BLaER1 (cell line): ENCODE measurements at regions not wholly inside any gene's neighbourhood (a gene's known extent, or its start where the extent isn't known, plus 50 kb on each side); places are given as distances from the start of the nearest gene placed in this dataset.
A peak's percentile ranks its signal among the peaks of the same experiment; 100 is the strongest.
"Not testable (repeated sequence)": the region's sequence is repeated elsewhere in the genome, so short reads cannot be mapped to it uniquely, and the experiment has no call there.

ENCODE experiments used
- H3K27ac ChIP-seq: shearing (Covaris generic); formaldehyde crosslinking; 2 replicates; pipeline ENCODE4 v1.8.1; 2022
- H3K27me3 ChIP-seq: shearing (Covaris generic); formaldehyde crosslinking; 2 replicates; pipeline ENCODE4 v1.8.1; 2022
- H3K36me3 ChIP-seq: shearing (Covaris generic); formaldehyde crosslinking; 2 replicates; pipeline ENCODE4 v1.8.1; 2022
- H3K4me1 ChIP-seq: shearing (Covaris generic); formaldehyde crosslinking; 2 replicates; pipeline ENCODE4 v1.8.1; 2022
- H3K4me2 ChIP-seq: shearing (Covaris generic); formaldehyde crosslinking; 2 replicates; pipeline ENCODE4 v1.8.1; 2022
- H3K4me3 ChIP-seq: shearing (Covaris generic); formaldehyde crosslinking; 2 replicates; pipeline ENCODE4 v1.8.1; 2022
- H3K9ac ChIP-seq: shearing (Covaris generic); formaldehyde crosslinking; 2 replicates; pipeline ENCODE4 v1.8.1; 2022
- H3K9me3 ChIP-seq: shearing (Covaris generic); formaldehyde crosslinking; 2 replicates; pipeline ENCODE4 v1.8.1; 2022
- H4K20me1 ChIP-seq: shearing (Covaris generic); formaldehyde crosslinking; 2 replicates; pipeline ENCODE4 v1.8.1; 2022
- Cebpa-rat ChIP-seq: shearing (Covaris generic); IDR thresholded peaks from 2 replicates; pipeline ENCODE4 v1.8.1; 2022

GRCh38 chr2:118763797-118764196 is 83.7 kb downstream of the EN1 start:
- peak overlapping the region; percentile 19; the same call in 1 of the 2 replicates for H3K4me2 ChIP-seq
- no peaks in the 10 kb centered on the region for H3K9me3 ChIP-seq

DNA sequence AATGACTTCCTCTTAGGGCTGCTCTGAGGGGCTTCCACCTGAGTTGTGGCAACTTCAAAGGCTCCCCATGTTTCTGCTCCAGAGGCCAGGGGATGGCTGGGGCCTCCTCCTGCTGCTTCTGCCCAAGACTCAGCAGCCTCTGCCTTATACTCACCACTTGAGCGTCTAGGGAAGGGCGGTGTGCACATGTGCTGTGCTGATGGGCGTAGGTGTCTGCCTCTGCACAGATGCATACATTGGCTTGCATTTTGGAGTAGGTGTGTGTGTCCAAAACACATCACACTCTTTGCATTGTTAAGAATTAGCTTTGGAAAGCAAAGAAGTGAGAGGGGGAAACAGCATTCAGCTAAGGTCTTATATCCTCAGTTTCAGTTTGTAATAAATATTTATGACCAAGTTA is 85.2 kb downstream of the EN1 start:
- H3K4me3 ChIP-seq: no peak overlapping the region
- H3K4me2 ChIP-seq: no peak overlapping the region
- no peak for TF ChIP-seq Cebpa-rat
- H3K4me1 ChIP-seq: peaks cover 24% of the 10 kb centered on the region
- no peaks in the 10 kb centered on the region for H3K36me3 ChIP-seq
- H3K9ac ChIP-seq: no peak overlapping the region
- H3K9me3 ChIP-seq: no peaks in the 10 kb centered on the region
- no peak overlapping the region for H3K27ac ChIP-seq
- no peaks in the 10 kb centered on the region for H4K20me1 ChIP-seq
- peaks cover 12% of the 10 kb centered on the region; the same call in 1 of the 2 replicates for H3K27me3 ChIP-seq

More at GRCh38 chr2:118763797-118764196, 83.7 kb downstream of the EN1 start:
- H3K27ac ChIP-seq: no peak overlapping the region
- no peak for TF ChIP-seq Cebpa-rat
- peaks cover 11% of the 10 kb centered on the region for H3K4me1 ChIP-seq
- peaks cover 12% of the 10 kb centered on the region; the same call in 1 of the 2 replicates for H3K27me3 ChIP-seq
- H3K9ac ChIP-seq: no peak overlapping the region
- no peaks in the 10 kb centered on the region for H3K36me3 ChIP-seq
- H3K4me3 ChIP-seq: no peak overlapping the region
- H4K20me1 ChIP-seq: no peaks in the 10 kb centered on the region

GRCh38 chr2:118761771-118762170 is 85.7 kb downstream of the EN1 start:
- Histone ChIP-seq H3K4me2 (no peak overlapping the region), H3K27me3 (peaks cover 12% of the 10 kb centered on the region; the same call in 1 of the 2 replicates), H3K36me3 (no peaks in the 10 kb centered on the region), H3K4me1 (peaks cover 24% of the 10 kb centered on the region), H3K27ac (no peak overlapping the region), H3K9me3 (no peaks in the 10 kb centered on the region), H4K20me1 (no peaks in the 10 kb centered on the region), H3K9ac (no peak overlapping the region), H3K4me3 (no peak overlapping the region)
- no peak for TF ChIP-seq Cebpa-rat

DNA sequence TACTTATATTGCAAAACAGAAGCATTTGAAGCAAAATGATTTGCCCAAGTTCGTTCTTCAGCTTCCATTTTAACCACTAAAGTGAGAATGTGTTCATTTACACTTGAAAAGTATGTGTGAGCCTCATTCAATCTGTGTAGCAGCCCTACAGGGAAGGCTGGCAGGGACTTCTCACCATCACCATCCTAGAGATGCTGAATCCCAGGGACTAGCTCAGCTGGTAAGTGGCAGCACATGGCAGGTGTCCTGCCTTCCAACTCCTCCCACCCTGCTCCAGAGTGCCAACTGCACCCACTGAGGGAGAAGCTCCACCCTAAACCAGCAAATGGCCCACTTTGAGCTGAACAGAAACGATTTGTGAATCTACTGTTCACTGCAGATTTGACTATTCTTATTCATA is 91.5 kb downstream of the EN1 start:
- H3K27me3 ChIP-seq: no peaks in the 10 kb centered on the region
- no peak overlapping the region for H3K4me3 ChIP-seq
- no peak overlapping the region for H3K27ac ChIP-seq
- H3K4me2 ChIP-seq: no peak overlapping the region
- no peaks in the 10 kb centered on the region for H4K20me1 ChIP-seq
- no peak overlapping the region for H3K9ac ChIP-seq
- no peaks in the 10 kb centered on the region for H3K9me3 ChIP-seq
- no peak for TF ChIP-seq Cebpa-rat
- no peaks in the 10 kb centered on the region for H3K36me3 ChIP-seq
- peaks cover 15% of the 10 kb centered on the region for H3K4me1 ChIP-seq

- H3K4me2 ChIP-seq: no peak overlapping the region
- H3K4me3 ChIP-seq: no peak overlapping the region
- H3K9ac ChIP-seq: no peak overlapping the region
- H3K36me3 ChIP-seq: no peaks in the 10 kb centered on the region
- no peak for TF ChIP-seq Cebpa-rat
- no peaks in the 10 kb centered on the region for H4K20me1 ChIP-seq
- no peaks in the 10 kb centered on the region for H3K9me3 ChIP-seq
- H3K27ac ChIP-seq: no peak overlapping the region
- no peaks in the 10 kb centered on the region for H3K27me3 ChIP-seq
- H3K4me1 ChIP-seq: peaks cover 15% of the 10 kb centered on the region
Measured at GRCh38 chr2:118755384-118755783, 92.1 kb downstream of the EN1 start.

GRCh38 chr2:118752762-118753429 is 94.6 kb downstream of the EN1 start:
- no peak overlapping the region for H3K4me3 ChIP-seq
- H3K4me1 ChIP-seq: peaks cover 4% of the 10 kb centered on the region
- TF ChIP-seq Cebpa-rat: no peak

DNA sequence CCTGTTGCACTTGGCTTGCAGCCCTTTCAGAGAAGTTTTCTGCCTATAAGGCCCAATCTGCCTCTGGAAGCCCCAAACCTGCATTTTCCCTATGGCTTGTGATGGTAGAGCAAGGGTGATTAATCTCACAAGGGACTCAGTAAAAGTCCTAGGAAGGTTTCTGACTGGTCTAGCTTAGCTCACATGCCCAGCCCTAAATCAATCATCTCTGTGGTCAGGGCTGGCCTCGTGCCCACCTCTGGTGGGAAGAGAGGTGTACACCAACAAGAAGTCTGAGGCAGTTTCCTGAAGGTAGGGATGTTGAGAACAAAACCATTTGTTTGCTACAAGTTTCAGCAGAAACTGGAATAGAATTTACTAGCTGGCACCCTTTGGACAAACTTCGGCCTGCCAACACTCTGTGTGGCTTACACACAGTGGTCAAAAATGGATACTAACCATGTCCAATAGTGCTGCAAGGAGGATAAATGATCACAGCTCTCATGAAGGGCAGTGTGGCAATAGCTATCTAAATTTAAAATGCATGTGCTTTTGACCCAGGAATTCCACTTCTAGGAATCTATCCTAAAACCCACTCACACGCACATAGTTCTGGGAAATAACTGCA is 96.4 kb downstream of the EN1 start:
- H3K4me1 ChIP-seq: no peaks in the 10 kb centered on the region
- no peak overlapping the region for H3K9ac ChIP-seq
- H3K27me3 ChIP-seq: no peaks in the 10 kb centered on the region
- peaks cover 8% of the 10 kb centered on the region for H3K9me3 ChIP-seq
- TF ChIP-seq Cebpa-rat: no peak
- no peaks in the 10 kb centered on the region for H3K36me3 ChIP-seq
- no peak overlapping the region for H3K27ac ChIP-seq
- no peaks in the 10 kb centered on the region for H4K20me1 ChIP-seq
- no peak overlapping the region for H3K4me3 ChIP-seq
- no peak overlapping the region for H3K4me2 ChIP-seq

More at GRCh38 chr2:118752762-118753429, 94.6 kb downstream of the EN1 start:
- H3K27ac ChIP-seq: no peak overlapping the region
- no peaks in the 10 kb centered on the region for H3K27me3 ChIP-seq
- H3K9ac ChIP-seq: no peak overlapping the region
- no peak overlapping the region for H3K4me2 ChIP-seq
- H4K20me1 ChIP-seq: no peaks in the 10 kb centered on the region
- H3K9me3 ChIP-seq: peaks cover 3% of the 10 kb centered on the region; the same call in 1 of the 2 replicates
- no peaks in the 10 kb centered on the region for H3K36me3 ChIP-seq

DNA sequence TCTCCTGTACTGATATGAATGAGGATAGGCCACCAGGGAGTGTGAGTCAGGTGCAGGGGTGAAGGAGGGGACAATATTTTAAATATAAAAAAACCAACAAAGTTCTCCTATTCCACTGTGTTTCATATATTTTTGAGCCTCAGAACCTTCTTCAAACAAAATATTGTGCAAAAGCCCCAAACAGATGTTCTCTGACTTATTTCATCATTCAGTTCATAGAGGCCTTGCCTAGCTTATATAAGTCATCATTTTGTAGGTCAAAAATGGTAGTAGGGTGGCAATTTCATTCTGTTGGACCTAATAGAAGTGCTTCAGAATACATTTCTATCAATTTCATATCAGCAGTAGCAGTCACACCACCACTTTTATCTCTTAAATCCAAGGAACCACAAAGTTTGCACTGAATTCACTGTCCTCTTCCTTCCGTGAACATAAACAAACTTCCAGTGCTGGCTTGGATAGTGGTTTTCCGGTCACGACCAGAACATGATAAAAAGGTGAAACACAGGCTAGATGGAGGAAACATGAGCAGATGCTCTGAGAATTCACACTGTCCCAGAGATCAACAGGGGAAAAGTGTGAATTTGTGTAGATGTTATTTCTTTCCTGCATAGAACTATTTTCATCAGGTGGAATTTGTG is 99.1 kb downstream of the EN1 start:
- Histone ChIP-seq H3K27ac (no peak overlapping the region), H3K4me2 (no peak overlapping the region), H3K4me3 (no peak overlapping the region), H3K27me3 (no peaks in the 10 kb centered on the region), H3K9ac (no peak overlapping the region), H3K4me1 (no peaks in the 10 kb centered on the region), H3K9me3 (peaks cover 35% of the 10 kb centered on the region), H4K20me1 (no peaks in the 10 kb centered on the region), H3K36me3 (0 out of 2 replicates have a peak, but pooled peaks cover 5% of the 10 kb centered on the region)
- TF ChIP-seq Cebpa-rat: no peak

GRCh38 chr2:118747637-118748036 is 99.8 kb downstream of the EN1 start:
- H3K4me2 ChIP-seq: no peak overlapping the region
- H3K27ac ChIP-seq: no peak overlapping the region
- 0 out of 2 replicates have a peak, but pooled peaks cover 5% of the 10 kb centered on the region for H3K36me3 ChIP-seq
- H3K4me1 ChIP-seq: no peaks in the 10 kb centered on the region
- H3K9ac ChIP-seq: no peak overlapping the region
- H3K9me3 ChIP-seq: peaks cover 42% of the 10 kb centered on the region
- H4K20me1 ChIP-seq: no peaks in the 10 kb centered on the region
- H3K27me3 ChIP-seq: no peaks in the 10 kb centered on the region
- H3K4me3 ChIP-seq: no peak overlapping the region
- no peak for TF ChIP-seq Cebpa-rat

DNA sequence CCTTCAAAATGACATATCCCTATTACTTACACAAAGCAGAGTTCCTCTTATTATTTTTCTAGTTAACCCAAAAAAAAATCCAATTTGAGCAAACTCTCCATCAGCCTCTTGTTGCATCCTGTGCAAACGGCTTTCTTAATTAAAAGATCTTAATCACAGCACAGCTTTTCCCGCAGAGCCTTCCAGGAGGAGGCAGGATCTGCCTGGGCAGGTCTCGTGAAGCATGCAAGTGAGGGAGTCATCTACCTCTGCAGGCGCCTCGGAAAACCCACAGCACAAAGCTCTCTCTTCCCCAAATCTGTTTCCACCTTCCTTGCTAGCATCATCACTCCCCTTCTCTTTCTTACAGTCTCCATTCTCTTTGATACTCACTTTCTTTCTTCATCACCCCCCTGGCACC is 100.4 kb downstream of the EN1 start:
- Histone ChIP-seq H3K27me3 (no peaks in the 10 kb centered on the region), H4K20me1 (no peaks in the 10 kb centered on the region)
- TF ChIP-seq Cebpa-rat: no peak

DNA sequence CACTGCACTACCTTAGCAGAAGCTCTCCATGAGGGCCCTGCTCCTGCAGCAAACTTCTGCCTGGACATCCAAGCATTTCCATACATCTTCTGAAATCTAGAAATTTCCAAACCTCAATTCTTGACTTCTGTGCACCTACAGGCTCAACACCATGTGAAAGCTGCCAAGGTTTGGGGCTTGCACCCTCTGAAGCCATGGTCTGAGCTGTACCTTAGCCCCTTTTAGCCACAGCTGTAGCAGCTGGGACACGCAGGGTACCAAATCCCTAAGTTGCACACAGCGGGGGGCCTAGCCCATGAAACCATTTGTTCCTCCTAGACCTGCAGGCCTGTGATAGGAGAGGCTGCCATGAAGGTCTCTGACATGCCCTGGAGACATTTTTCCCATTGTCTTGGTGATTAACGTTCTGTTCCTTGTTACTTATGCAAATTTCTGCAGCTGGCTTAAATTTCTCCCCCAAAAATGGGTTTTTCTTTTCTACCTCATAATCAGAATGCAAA is 102.7 kb downstream of the EN1 start:
- not testable (repeated sequence) for H3K27me3 ChIP-seq, H4K20me1 ChIP-seq, H3K9ac ChIP-seq, H3K4me1 ChIP-seq, H3K27ac ChIP-seq, H3K36me3 ChIP-seq, H3K4me2 ChIP-seq
- Histone ChIP-seq H3K9me3 (peaks cover 51% of the 10 kb centered on the region), H3K4me3 (0 out of 2 replicates have a peak overlapping the region, but pooled peaks have one; percentile 25)

More for the DNA sequence above, 100.4 kb downstream of the EN1 start:
- 0 out of 2 replicates have a peak, but pooled peaks cover 5% of the 10 kb centered on the region for H3K36me3 ChIP-seq
- H3K4me2 ChIP-seq: no peak overlapping the region
- peaks cover 48% of the 10 kb centered on the region for H3K9me3 ChIP-seq
- no peak overlapping the region for H3K4me3 ChIP-seq
- H3K27ac ChIP-seq: no peak overlapping the region
- no peak overlapping the region for H3K9ac ChIP-seq
- H3K4me1 ChIP-seq: no peaks in the 10 kb centered on the region
